Esophagus (tissue), 2 donors: ENCODE measurements at regions not wholly inside any gene's neighbourhood (a gene's known extent, or its start where the extent isn't known, plus 50 kb on each side); places are given as distances from the start of the nearest gene placed in this dataset.

Experiments
- H3K27ac ChIP-seq, 2 donors: one replicate each; pipeline ENCODE4 v1.5.1; 2013; ENCODE audit warnings: low read depth in 2 of 2, mild to moderate bottlenecking in 2 of 2, inconsistent platforms in 1 of 2, low read length in 1 of 2, moderate library complexity in 1 of 2
- H3K27me3 ChIP-seq, 2 donors: one replicate each; pipeline ENCODE4 v1.6.1; 2013; ENCODE audit warnings: low read length in 2 of 2, control low read depth in 1 of 2, mild to moderate bottlenecking in 1 of 2; ENCODE audit not compliant: insufficient read depth in 2 of 2, control insufficient read depth in 1 of 2
- H3K36me3 ChIP-seq, 2 donors: one replicate each; pipeline ENCODE4 v1.6.1; 2013; ENCODE audit warnings: low read length in 1 of 2; ENCODE audit not compliant: control insufficient read depth in 2 of 2, insufficient read depth in 2 of 2
- H3K4me1 ChIP-seq, 2 donors: one replicate each; pipeline ENCODE4 v1.6.1; 2013; ENCODE audit warnings: low read length in 1 of 2; ENCODE audit not compliant: control insufficient read depth in 2 of 2, insufficient read depth in 2 of 2
- H3K4me3 ChIP-seq, 2 donors: one replicate each; pipeline ENCODE4 v1.5.1; 2013; ENCODE audit warnings: low read length in 2 of 2, mild to moderate bottlenecking in 2 of 2, low read depth in 1 of 2, moderate library complexity in 1 of 2
- H3K9me3 ChIP-seq, 2 donors: one replicate each; pipeline ENCODE4 v1.6.1; 2013; ENCODE audit warnings: mild to moderate bottlenecking in 2 of 2, low read depth in 1 of 2, low read length in 1 of 2, moderate library complexity in 1 of 2; ENCODE audit not compliant: control insufficient read depth in 2 of 2, insufficient read depth in 1 of 2
- WGBS, 2 donors: extraction: QIAGEN DNeasy Blood & Tissue Kit; methylation state at CpG; one replicate each; pipeline ENCODE4 v1.1.7; 2013; 5-methylcytosine and 5-hydroxymethylcytosine counted together
- donor health status: healthy with polysubstance abuse.
- donor health status: Bipolar disorder and iron deficiency.

- no peaks in the 10 kb centered on the region for H3K4me1 ChIP-seq
- no peak overlapping the region for H3K4me3 ChIP-seq
- no peaks in the 10 kb centered on the region for H3K9me3 ChIP-seq
- 65 to 71% methylated on average over 5 of the region's 5 CpGs for WGBS, 2 donors
- H3K27ac ChIP-seq: no peak overlapping the region
- no peaks in the 10 kb centered on the region for H3K36me3 ChIP-seq
- no peaks in the 10 kb centered on the region for H3K27me3 ChIP-seq
These were observed 591.9 kb downstream of the DACH1 start for GRCh38 chr13:71274923-71275608.

GRCh38 chr13:71261256-71261655 lies 605.7 kb downstream of the DACH1 start:
- Histone ChIP-seq H3K9me3 (no peaks in the 10 kb centered on the region), H3K27ac (no peak overlapping the region), H3K4me3 (no peak overlapping the region), H3K4me1 (no peaks in the 10 kb centered on the region), H3K27me3 (no peaks in the 10 kb centered on the region), H3K36me3 (no peaks in the 10 kb centered on the region)
- 69 to 77% methylated on average over 1 of the region's 1 CpG for WGBS, 2 donors

GRCh38 chr13:71260246-71260645 lies 606.8 kb downstream of the DACH1 start:
- no peaks in the 10 kb centered on the region for H3K9me3 ChIP-seq
- 77 to 84% methylated on average over 1 of the region's 1 CpG for WGBS, 2 donors
- H3K27me3 ChIP-seq: no peaks in the 10 kb centered on the region
- H3K36me3 ChIP-seq: no peaks in the 10 kb centered on the region
- H3K4me3 ChIP-seq: no peak overlapping the region
- H3K4me1 ChIP-seq: no peaks in the 10 kb centered on the region
- no peak overlapping the region for H3K27ac ChIP-seq

GRCh38 chr13:71255633-71256032 lies 611.4 kb downstream of the DACH1 start:
- H3K27ac ChIP-seq: no peak overlapping the region
- WGBS, 2 donors: 64 to 75% methylated on average over 1 of the region's 1 CpG
- H3K36me3 ChIP-seq: no peaks in the 10 kb centered on the region
- H3K4me1 ChIP-seq: no peaks in the 10 kb centered on the region
- no peaks in the 10 kb centered on the region for H3K27me3 ChIP-seq
- no peak overlapping the region for H3K4me3 ChIP-seq
- peaks cover 0 to 3% of the 10 kb centered on the region in 2 donors for H3K9me3 ChIP-seq

- Histone ChIP-seq H3K9me3 (peaks cover 0 to 3% of the 10 kb centered on the region in 2 donors), H3K36me3 (no peaks in the 10 kb centered on the region), H3K27me3 (no peaks in the 10 kb centered on the region), H3K4me3 (no peak overlapping the region), H3K4me1 (no peaks in the 10 kb centered on the region), H3K27ac (no peak overlapping the region)
- WGBS, 2 donors: 82 to 95% methylated on average over 4 of the region's 4 CpGs
These were observed 612.6 kb downstream of the DACH1 start for GRCh38 chr13:71254384-71254783.

GRCh38 chr13:71252184-71252704 lies 614.8 kb downstream of the DACH1 start:
- H3K27ac ChIP-seq: no peak overlapping the region
- H3K9me3 ChIP-seq: peaks cover 0 to 3% of the 10 kb centered on the region in 2 donors
- H3K27me3 ChIP-seq: no peaks in the 10 kb centered on the region
- no peak overlapping the region for H3K4me3 ChIP-seq
- no peaks in the 10 kb centered on the region for H3K4me1 ChIP-seq
- no peaks in the 10 kb centered on the region for H3K36me3 ChIP-seq
- 29 to 31% methylated on average over 4 of the region's 4 CpGs for WGBS, 2 donors

- Histone ChIP-seq H3K36me3 (no peaks in the 10 kb centered on the region), H3K9me3 (peaks cover 0 to 3% of the 10 kb centered on the region in 2 donors), H3K27ac (no peak overlapping the region), H3K4me3 (no peak overlapping the region), H3K4me1 (no peaks in the 10 kb centered on the region), H3K27me3 (no peaks in the 10 kb centered on the region)
- WGBS, 2 donors: 71 to 72% methylated on average over 4 of the region's 4 CpGs
These were observed 615.6 kb downstream of the DACH1 start for GRCh38 chr13:71251292-71251951.

- Histone ChIP-seq H3K36me3 (no peaks in the 10 kb centered on the region), H3K27me3 (no peaks in the 10 kb centered on the region), H3K27ac (no peak overlapping the region), H3K4me1 (no peaks in the 10 kb centered on the region), H3K9me3 (no peaks in the 10 kb centered on the region), H3K4me3 (no peak overlapping the region)
- WGBS, 2 donors: 33 to 35% methylated on average over 1 of the region's 1 CpG
These were observed 618.0 kb downstream of the DACH1 start for GRCh38 chr13:71249011-71249410.

- Histone ChIP-seq H3K4me3 (no peak overlapping the region), H3K36me3 (no peaks in the 10 kb centered on the region), H3K9me3 (no peaks in the 10 kb centered on the region), H3K4me1 (no peaks in the 10 kb centered on the region), H3K27ac (no peak overlapping the region), H3K27me3 (no peaks in the 10 kb centered on the region)
- 68 to 69% methylated on average over 3 of the region's 3 CpGs for WGBS, 2 donors
These were observed 622.8 kb downstream of the DACH1 start for GRCh38 chr13:71244161-71244560.

- Histone ChIP-seq H3K36me3 (no peaks in the 10 kb centered on the region), H3K4me1 (no peaks in the 10 kb centered on the region), H3K27me3 (no peaks in the 10 kb centered on the region), H3K27ac (no peak overlapping the region), H3K4me3 (no peak overlapping the region), H3K9me3 (no peaks in the 10 kb centered on the region)
- 17 to 29% methylated on average over 4 of the region's 4 CpGs for WGBS, 2 donors
These were observed 624.8 kb downstream of the DACH1 start for GRCh38 chr13:71242201-71242600.
